GM19043 (cell line): ENCODE measurements at regions not wholly inside any gene's neighbourhood (a gene's known extent, or its start where the extent isn't known, plus 50 kb on each side); places are given as distances from the start of the nearest gene placed in this dataset.
"Not testable (repeated sequence)": the region's sequence is repeated elsewhere in the genome, so short reads cannot be mapped to it uniquely, and the experiment has no call there.

Experiments used
- ATAC-seq: cut with Tn5 transposase; IDR thresholded peaks from one replicate; pipeline ENCODE4 v1.9.1; 2021; ENCODE audit warnings: low read depth; ENCODE audit not compliant: unreplicated experiment

- ATAC-seq, result no peak
Measured at GRCh38 chr2:42979870-42980763, 187.7 kb upstream of the HAAO start.

GRCh38 chr2:42979416-42979869 is 187.1 kb upstream of the HAAO start:
- no peak for ATAC-seq

- no peak for ATAC-seq
Measured at GRCh38 chr2:42978887-42979415, 186.6 kb upstream of the HAAO start.

GRCh38 chr2:42978175-42978886 is 185.9 kb upstream of the HAAO start:
- ATAC-seq, result no peak

GRCh38 chr2:42977270-42978174 is 185.1 kb upstream of the HAAO start:
- no peak for ATAC-seq

DNA sequence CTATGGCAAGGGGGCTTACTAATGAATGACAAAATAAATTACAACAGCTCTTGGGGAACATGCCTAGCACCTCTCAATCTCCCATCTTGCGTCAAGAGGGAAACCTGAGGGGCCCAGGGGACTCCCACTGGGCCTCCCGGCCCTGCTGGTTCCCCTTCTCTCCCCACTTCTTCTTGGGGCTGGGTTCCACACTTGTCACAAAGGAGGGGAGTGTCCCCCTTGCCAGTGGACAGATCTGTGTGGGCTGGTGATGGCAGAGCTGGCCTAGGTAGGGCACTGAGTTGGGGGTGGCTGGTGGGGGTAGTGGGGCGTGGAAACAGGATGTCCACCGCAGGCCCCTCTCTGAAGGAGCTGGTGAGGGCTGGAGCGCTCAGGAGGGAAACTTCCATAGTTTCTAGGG is 184.0 kb upstream of the HAAO start:
- ATAC-seq, result no peak

DNA sequence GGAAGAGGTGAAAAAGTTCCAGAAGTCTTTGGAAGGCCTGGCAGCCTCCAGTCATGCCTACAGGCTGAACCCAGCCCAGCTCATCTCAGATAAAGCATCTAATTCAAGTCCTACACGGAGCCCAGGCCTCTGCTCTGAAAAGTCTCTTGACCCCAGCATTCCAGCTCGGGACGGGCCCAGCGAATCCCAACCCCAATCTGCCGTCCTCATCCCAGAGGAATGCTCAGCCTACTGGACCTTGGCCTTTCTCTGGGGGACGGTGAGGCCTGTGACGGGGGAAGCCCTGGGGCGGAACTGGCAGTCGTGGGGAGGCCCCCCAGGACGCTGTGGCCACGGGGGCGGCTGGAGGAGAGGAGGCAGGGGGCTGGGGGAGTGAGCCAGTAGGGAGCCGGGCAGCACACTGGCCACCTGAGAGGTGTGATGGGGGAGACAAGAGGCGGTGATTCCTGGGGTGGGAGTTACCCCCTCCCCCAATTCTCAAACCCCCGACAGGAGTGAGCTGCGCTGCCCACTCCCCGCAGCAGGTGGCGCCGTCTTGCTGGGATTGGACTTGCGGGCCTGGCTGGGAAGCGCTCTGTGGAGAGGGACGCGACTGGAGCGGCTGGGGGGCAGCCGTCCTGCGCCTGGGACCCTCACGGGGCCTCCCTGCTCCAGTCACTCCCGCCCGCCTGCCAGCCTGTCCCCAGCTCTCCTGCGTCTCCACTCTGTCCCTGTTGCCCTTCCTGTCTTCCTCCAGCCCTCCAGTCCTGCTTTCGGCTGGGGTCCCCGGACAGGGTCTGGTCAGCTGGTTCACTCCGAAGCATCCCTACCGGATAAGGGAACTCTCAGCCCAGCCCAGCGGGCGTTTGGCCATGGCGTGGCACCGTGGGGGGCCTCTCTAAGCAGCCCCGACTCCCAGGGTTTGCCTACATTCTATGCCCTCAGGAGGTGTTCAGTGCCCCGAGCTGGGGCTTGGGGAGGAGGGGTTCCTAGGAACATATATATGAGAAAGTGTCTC is 182.6 kb upstream of the HAAO start:
- no peak for ATAC-seq

GRCh38 chr2:42974169-42974720 is 181.9 kb upstream of the HAAO start:
- ATAC-seq, result no peak

DNA sequence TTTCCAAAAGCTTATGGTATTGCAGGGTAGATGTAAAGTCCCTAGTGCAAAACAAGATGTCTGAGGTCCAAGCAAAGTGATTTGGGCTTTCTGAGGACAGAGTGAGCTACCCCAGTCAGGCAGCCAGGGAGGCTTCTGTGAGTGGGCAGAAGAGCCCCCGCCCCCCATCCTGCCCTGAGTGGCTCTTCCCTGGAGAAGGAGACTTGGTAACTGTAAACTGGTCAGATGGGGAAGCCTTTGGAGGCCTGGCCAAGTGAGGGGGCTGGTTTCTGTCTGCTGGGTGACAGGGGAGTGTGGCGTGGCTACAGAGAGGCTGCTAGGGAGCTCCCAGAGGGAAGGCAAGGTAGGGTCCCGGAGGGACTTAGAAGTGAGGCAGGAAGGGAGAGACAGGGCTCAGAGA is 181.3 kb upstream of the HAAO start:
- ATAC-seq, result no peak

DNA sequence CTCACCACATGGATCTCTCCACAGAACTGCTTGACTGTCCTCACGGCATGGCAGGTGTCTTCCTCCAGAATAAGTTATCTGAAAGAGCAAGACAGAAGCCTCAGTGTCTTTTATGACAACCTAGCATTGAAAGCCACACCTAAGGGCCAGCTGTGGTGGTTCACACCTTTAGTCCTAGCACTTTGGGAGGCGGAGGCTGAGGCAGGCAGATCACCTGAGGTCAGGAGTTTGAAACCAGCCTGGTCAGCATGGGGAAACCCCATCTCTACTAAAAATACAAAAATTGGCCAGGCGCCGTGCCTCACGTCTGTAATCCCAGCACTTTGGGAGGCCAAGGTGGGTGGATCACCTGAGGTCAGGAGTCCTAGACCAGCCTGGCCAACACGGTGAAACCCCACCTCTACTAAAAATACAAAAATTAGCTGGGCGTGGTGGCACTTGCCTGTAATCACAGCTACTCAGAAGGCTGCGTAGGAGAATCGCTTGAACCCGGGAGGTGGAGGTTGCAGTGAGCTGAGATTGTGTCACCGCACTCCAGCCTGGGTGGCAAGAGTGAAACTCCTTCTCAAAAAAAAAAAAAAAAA is 180.6 kb upstream of the HAAO start:
- ATAC-seq, result not testable (repeated sequence)

- ATAC-seq, result no peak
Measured at GRCh38 chr2:42971947-42972736, 179.8 kb upstream of the HAAO start.

DNA sequence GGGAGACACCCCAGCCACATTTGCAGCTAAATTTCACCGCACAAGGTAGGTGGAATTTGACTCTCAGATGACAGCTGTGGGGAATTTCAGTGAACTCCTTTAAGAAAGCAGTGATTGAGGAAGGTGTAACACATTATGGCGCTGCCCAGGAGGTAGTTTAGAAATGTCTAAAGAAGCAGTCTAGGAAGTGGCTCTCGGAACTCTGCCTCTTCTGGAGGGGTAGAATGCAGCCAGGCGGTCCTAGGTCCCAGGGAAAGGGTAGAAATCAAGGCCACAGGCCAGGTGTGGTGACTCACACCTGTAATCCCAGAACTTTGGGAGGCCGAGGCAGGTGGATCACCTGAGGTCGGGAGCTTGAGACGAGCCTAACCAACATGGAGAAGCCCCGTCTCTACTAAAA is 179.0 kb upstream of the HAAO start:
- no peak for ATAC-seq

DNA sequence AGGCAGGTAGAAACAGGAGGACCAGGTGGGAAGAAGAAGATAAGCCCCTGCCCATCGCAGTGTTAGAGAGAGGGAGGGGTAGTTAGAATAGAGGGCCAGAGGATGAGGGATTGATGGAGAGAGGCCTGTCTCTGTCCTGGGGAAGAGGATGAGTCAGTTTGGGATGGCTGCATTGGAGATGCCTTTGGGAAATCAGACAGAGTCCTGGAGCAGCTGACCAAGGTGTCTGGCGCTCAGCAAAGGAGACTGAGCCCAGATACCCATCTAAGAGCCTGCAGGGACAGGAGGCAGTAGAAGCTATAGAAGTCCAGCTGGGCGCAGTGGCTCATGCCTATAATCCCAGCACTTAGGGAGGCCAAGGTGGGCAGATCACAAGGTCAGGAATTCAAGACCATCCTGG is 177.8 kb upstream of the HAAO start:
- no peak for ATAC-seq

GRCh38 chr2:42969231-42970150 is 177.1 kb upstream of the HAAO start:
- no peak for ATAC-seq

- ATAC-seq, result no peak
Measured at GRCh38 chr2:42967959-42968674, 175.7 kb upstream of the HAAO start.

DNA sequence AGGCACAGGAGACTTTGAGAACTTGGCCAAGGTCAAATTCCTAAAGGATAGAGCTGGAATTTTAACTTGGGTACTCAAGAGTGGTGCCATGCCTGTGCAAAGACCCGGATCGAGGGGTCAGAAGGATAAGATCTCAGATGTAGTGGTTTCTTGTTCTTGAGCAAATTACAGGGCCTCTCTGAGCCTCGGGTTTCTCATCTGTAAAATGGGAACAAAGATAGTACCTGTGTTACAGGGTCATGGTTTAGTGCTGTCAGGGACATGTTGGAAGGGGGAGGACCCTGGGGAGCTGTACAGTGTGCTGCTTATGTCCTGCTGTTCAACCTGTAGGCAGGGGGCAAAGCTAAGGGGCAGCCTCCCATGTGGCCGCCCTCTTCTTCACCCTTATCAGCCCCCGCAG is 173.5 kb upstream of the HAAO start:
- ATAC-seq, result no peak
